NCI-H1048 (cell line): ENCODE measurements at regions not wholly inside any gene's neighbourhood (a gene's known extent, or its start where the extent isn't known, plus 50 kb on each side); places are given as distances from the start of the nearest gene placed in this dataset.

ENCODE experiments used
- DNase-seq: peaks from one replicate; lab custom pipeline; 2025; lab: John Stamatoyannopoulos, UW

GRCh38 chr2:117071556-117072102, 742.9 kb upstream of the DDX18 start:
- DNase-seq, result no peak

- DNase-seq, result no peak
Measured at GRCh38 chr2:117074756-117075155, 739.7 kb upstream of the DDX18 start.

- no peak for DNase-seq
Measured at GRCh38 chr2:117085256-117085655, 729.2 kb upstream of the DDX18 start.

GRCh38 chr2:117085737-117086136, 728.8 kb upstream of the DDX18 start:
- DNase-seq, result no peak

GRCh38 chr2:117086174-117086942, 728.1 kb upstream of the DDX18 start:
- no peak for DNase-seq

GRCh38 chr2:117086943-117087250, 727.6 kb upstream of the DDX18 start:
- DNase-seq, result no peak

GRCh38 chr2:117087535-117088291, 726.8 kb upstream of the DDX18 start:
- DNase-seq, result no peak

- DNase-seq, result no peak
Measured at GRCh38 chr2:117091041-117091837, 723.3 kb upstream of the DDX18 start.

GRCh38 chr2:117101613-117102012, 712.9 kb upstream of the DDX18 start:
- no peak for DNase-seq

GRCh38 chr2:117108741-117109267, 705.7 kb upstream of the DDX18 start:
- no peak for DNase-seq

- DNase-seq, result no peak
Measured at GRCh38 chr2:117118994-117119393, 695.5 kb upstream of the DDX18 start.

- no peak for DNase-seq
Measured at GRCh38 chr2:117123362-117123761, 691.1 kb upstream of the DDX18 start.

GRCh38 chr2:117126656-117127055, 687.8 kb upstream of the DDX18 start:
- no peak for DNase-seq

GRCh38 chr2:117127680-117128079, 686.8 kb upstream of the DDX18 start:
- no peak for DNase-seq

GRCh38 chr2:117128461-117128860, 686.0 kb upstream of the DDX18 start:
- no peak for DNase-seq

GRCh38 chr2:117137371-117137770, 677.1 kb upstream of the DDX18 start:
- no peak for DNase-seq

GRCh38 chr2:117169036-117169765, 645.3 kb upstream of the DDX18 start:
- no peak for DNase-seq

GRCh38 chr2:117170897-117171296, 643.6 kb upstream of the DDX18 start:
- DNase-seq, result no peak

GRCh38 chr2:117179405-117179804, 635.1 kb upstream of the DDX18 start:
- DNase-seq, result no peak

GRCh38 chr2:117190856-117191559, 623.5 kb upstream of the DDX18 start:
- no peak for DNase-seq

- DNase-seq, result no peak
Measured at GRCh38 chr2:117195381-117195780, 619.1 kb upstream of the DDX18 start.
